T-cell (primary cell): ENCODE measurements at regions not wholly inside any gene's neighbourhood (a gene's known extent, or its start where the extent isn't known, plus 50 kb on each side); places are given as distances from the start of the nearest gene placed in this dataset.

ENCODE experiments used
- ATAC-seq, 4 experiments: fragments of 200-7000 bp in 3 of 4; fragments of 150-1000 bp in 1 of 4; cut with Tn5 transposase; replicated peaks in 1 of 4; 1 replicate in 3 of 4; 2 replicates in 1 of 4; pipeline ENCODE4 v1.10.0; 2021; ENCODE audit warnings: moderate library complexity in 3 of 4, mild to moderate bottlenecking in 2 of 4, moderate number of reproducible peaks in 1 of 4
- CTCF ChIA-PET, 2 donors: fragments of 300-600 bp; sonication (Branson Sonifier 250); formaldehyde crosslinking; loops; one replicate each; lab custom pipeline; 2022; ENCODE audit warnings: antibody characterized with exemption in 2 of 2; lab: Charles Lee
- POLR2A ChIA-PET, 2 donors: fragments of 300-600 bp; sonication (Branson Sonifier 250); formaldehyde crosslinking; loops; one replicate each; lab custom pipeline; 2022; ENCODE audit warnings: antibody characterized with exemption in 2 of 2; lab: Charles Lee
- DNase-seq, 35 experiments: peaks; one replicate each; pipeline versions ENCODE4 v3.0.0 to v3.0.0-alpha.2; 2013 to 2023
- H3K27ac ChIP-seq: one replicate; pipeline ENCODE4 v1.5.1; 2013; ENCODE audit warnings: low read length
- H3K27me3 ChIP-seq, 2 experiments: replicated peaks in 1 of 2; 1 replicate in 1 of 2; 2 replicates in 1 of 2; pipeline versions ENCODE4 v1.6.1 to v1.7.0; 2013; ENCODE audit warnings: low read length in 1 of 2, mixed read lengths in 1 of 2; ENCODE audit not compliant: control insufficient read depth in 2 of 2, insufficient read depth in 2 of 2; ENCODE audit errors: extremely low read depth in 1 of 2
- H3K36me3 ChIP-seq, 2 donors: 1 replicate in 1 of 2; 2 replicates in 1 of 2; pipeline versions ENCODE4 v1.6.1 to v1.7.0; 2013; ENCODE audit warnings: low read length in 1 of 2; ENCODE audit not compliant: control insufficient read depth in 2 of 2, insufficient read depth in 1 of 2; ENCODE audit errors: extremely low read depth in 1 of 2
- H3K4me1 ChIP-seq, 2 experiments: 1 replicate in 1 of 2; 2 replicates in 1 of 2; pipeline versions ENCODE4 v1.6.1 to v1.7.0; 2013; ENCODE audit warnings: low read length in 2 of 2, mixed read lengths in 1 of 2; ENCODE audit not compliant: insufficient read depth in 2 of 2, control insufficient read depth in 1 of 2; ENCODE audit errors: extremely low read depth in 1 of 2
- H3K4me3 ChIP-seq, 2 donors: 1 replicate in 1 of 2; 2 replicates in 1 of 2; pipeline versions ENCODE4 v1.5.1 to v1.7.0; 2013; ENCODE audit warnings: mild to moderate bottlenecking in 2 of 2, low read length in 1 of 2, moderate library complexity in 1 of 2; ENCODE audit not compliant: control insufficient read depth in 1 of 2; ENCODE audit errors: extremely low read depth in 1 of 2
- H3K9me3 ChIP-seq: 2 replicates; pipeline ENCODE4 v1.7.0; 2013
- H3K27ac Mint-ChIP-seq, 2 donors: one replicate each; pipeline ENCODE4 v1.8.0; 2020 to 2021; ENCODE audit warnings: mild to moderate bottlenecking in 2 of 2, mixed read lengths in 2 of 2
- H3K27me3 Mint-ChIP-seq, 2 donors: one replicate each; pipeline ENCODE4 v1.8.0; 2021 to 2022; ENCODE audit warnings: mixed read lengths in 2 of 2
- H3K36me3 Mint-ChIP-seq: one replicate; pipeline ENCODE4 v1.8.0; 2021; ENCODE audit warnings: mixed read lengths
- H3K4me1 Mint-ChIP-seq, 3 donors: one replicate each; pipeline ENCODE4 v1.8.0; 2020 to 2022; ENCODE audit warnings: mixed read lengths in 3 of 3, mild to moderate bottlenecking in 1 of 3
- H3K4me3 Mint-ChIP-seq, 3 donors: one replicate each; pipeline ENCODE4 v1.8.0; 2020 to 2022; ENCODE audit warnings: mild to moderate bottlenecking in 3 of 3, mixed read lengths in 3 of 3, moderate library complexity in 3 of 3
- H3K9me3 Mint-ChIP-seq, 3 donors: one replicate each; pipeline ENCODE4 v1.8.0; 2020 to 2022; ENCODE audit warnings: mixed read lengths in 3 of 3
- WGBS: methylation state at CpG from one replicate; pipeline ENCODE4 v1.1.5; 2013; ENCODE audit warnings: missing lambda C conversion rate; ENCODE audit not compliant: insufficient coverage; 5-methylcytosine and 5-hydroxymethylcytosine counted together

DNA sequence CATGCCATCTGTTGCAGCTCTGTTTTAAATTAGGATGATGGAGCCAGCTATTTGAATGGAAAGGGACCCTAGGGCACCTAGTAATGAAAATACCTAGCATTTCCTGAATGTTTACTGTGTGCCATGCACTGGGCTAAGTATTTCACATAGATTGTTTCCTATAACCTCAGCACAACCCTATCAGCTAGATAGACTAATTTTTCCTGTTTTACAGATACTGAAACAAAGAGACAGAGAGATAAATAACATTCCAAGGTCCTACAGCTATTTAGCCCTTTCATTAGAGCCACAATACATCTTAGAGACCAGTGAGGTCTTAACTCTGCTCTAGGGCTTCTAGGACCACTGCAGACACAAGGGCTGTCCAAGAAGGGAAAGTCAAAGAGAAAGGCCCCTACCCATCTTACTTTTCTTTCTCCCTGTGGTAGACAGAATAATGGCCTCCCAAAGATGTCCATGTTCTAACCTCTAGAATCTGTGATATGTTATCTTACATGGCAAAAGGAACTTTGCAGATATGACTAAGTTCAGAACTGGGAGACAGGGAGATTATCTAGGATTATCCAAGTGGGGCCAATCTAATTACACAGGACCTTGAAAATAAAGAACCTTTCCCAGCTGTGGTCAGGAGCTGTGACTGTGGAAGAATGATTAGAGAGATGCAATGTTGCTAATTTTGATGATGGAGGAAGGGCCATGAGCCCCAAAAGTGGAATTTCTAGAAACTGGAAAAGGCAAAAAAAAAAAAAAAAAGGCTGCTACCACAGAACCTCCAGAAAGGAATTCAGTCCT, 157.0 kb downstream of the CCDC34 start:
- Histone ChIP-seq H3K4me3 (no peak overlapping the region), H3K4me1 (no peaks in the 10 kb centered on the region), H3K9me3 (no peaks in the 10 kb centered on the region), H3K27ac (no peak overlapping the region), H3K27me3 (no peaks in the 10 kb centered on the region), H3K36me3 (no peaks in the 10 kb centered on the region)
- H3K36me3 Mint-ChIP-seq, result no peaks in the 10 kb centered on the region
- no peak overlapping the region for H3K27ac Mint-ChIP-seq
- peaks cover 0 to 10% of the 10 kb centered on the region in 2 donors for H3K27me3 Mint-ChIP-seq
- peaks cover 0 to 5% (median 0%) of the 10 kb centered on the region in 3 donors for H3K9me3 Mint-ChIP-seq
- POLR2A ChIA-PET, result interaction anchor here in 1 of 2 donors (0.6 kb wide), 1 partner anchor 169 kb away, joined by 6 read pairs; no protein-coding TSS in a partner anchor
- no peaks in the 10 kb centered on the region for H3K4me1 Mint-ChIP-seq
- no peak overlapping the region for H3K4me3 Mint-ChIP-seq
- DNase-seq (no peak), ATAC-seq (no peak)
- CTCF ChIA-PET, result no interaction called here

DNA sequence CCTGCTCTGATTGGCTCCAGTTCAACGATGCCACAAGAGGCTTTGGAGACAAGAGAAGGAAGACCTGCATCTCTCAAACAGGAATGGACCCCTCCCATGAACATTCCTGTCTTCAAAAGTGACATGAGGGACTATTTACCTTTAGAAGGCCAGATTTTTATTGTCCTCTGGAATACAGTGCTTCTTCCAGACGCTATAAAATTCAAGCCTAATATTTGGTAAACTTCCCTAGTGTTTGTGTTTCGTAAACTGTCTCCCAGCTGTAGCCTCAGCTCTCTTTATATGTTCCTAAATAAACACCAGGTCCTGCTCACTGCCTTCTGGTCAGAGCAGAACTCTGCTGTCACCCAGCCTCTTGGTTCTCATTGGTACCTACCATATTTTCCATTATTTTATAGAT, 157.8 kb downstream of the CCDC34 start:
- Histone ChIP-seq H3K9me3 (no peaks in the 10 kb centered on the region), H3K4me1 (no peaks in the 10 kb centered on the region), H3K27ac (no peak overlapping the region), H3K4me3 (no peak overlapping the region), H3K36me3 (no peaks in the 10 kb centered on the region), H3K27me3 (no peaks in the 10 kb centered on the region)
- ATAC-seq (no peak), DNase-seq (no peak)
- H3K4me3 Mint-ChIP-seq, result no peak overlapping the region
- POLR2A ChIA-PET, result no interaction called here
- H3K9me3 Mint-ChIP-seq, result peaks cover 0 to 5% (median 0%) of the 10 kb centered on the region in 3 donors
- peaks cover 0 to 10% of the 10 kb centered on the region in 2 donors for H3K27me3 Mint-ChIP-seq
- no peaks in the 10 kb centered on the region for H3K36me3 Mint-ChIP-seq
- no peak overlapping the region for H3K27ac Mint-ChIP-seq
- WGBS, result no CpG with 5 or more reads among the region's 3 CpGs
- H3K4me1 Mint-ChIP-seq, result no peaks in the 10 kb centered on the region
- CTCF ChIA-PET, result no interaction called here

DNA sequence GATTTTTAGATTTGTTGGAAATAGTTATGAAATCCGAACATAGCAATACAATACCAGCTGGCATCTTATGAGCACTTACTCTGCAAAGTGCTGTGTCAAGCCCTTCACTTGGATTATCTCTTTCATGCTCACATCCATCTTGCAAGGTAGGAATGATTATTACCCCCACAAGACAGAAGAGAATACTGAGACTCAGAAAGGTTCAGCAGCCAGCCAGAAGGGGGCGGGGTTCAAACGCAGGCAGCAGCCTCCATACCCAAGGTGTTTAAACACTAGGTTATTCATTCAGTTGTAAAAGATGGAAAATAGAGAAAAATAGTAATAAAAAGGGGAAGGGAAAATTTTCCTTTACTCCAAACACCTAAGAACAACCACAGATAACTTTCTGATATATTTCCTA, 158.5 kb downstream of the CCDC34 start:
- ATAC-seq (no peak), DNase-seq (peak in 4 of 35 experiments; percentile 1 to 9 (median 3))
- H3K9me3 ChIP-seq, result no peaks in the 10 kb centered on the region
- CTCF ChIA-PET, result no interaction called here
- H3K27me3 Mint-ChIP-seq, result peaks cover 0 to 10% of the 10 kb centered on the region in 2 donors
- H3K4me3 Mint-ChIP-seq, result no peak overlapping the region
- H3K36me3 ChIP-seq, result no peaks in the 10 kb centered on the region
- POLR2A ChIA-PET, result no interaction called here
- no peak overlapping the region for H3K27ac ChIP-seq
- no peaks in the 10 kb centered on the region for H3K27me3 ChIP-seq
- peaks cover 0 to 5% (median 0%) of the 10 kb centered on the region in 3 donors for H3K9me3 Mint-ChIP-seq
- H3K4me1 Mint-ChIP-seq, result no peaks in the 10 kb centered on the region
- WGBS, result no CpG with 5 or more reads among the region's 3 CpGs
- no peak overlapping the region for H3K27ac Mint-ChIP-seq
- no peaks in the 10 kb centered on the region for H3K36me3 Mint-ChIP-seq
- H3K4me1 ChIP-seq, result no peaks in the 10 kb centered on the region
- H3K4me3 ChIP-seq, result no peak overlapping the region

DNA sequence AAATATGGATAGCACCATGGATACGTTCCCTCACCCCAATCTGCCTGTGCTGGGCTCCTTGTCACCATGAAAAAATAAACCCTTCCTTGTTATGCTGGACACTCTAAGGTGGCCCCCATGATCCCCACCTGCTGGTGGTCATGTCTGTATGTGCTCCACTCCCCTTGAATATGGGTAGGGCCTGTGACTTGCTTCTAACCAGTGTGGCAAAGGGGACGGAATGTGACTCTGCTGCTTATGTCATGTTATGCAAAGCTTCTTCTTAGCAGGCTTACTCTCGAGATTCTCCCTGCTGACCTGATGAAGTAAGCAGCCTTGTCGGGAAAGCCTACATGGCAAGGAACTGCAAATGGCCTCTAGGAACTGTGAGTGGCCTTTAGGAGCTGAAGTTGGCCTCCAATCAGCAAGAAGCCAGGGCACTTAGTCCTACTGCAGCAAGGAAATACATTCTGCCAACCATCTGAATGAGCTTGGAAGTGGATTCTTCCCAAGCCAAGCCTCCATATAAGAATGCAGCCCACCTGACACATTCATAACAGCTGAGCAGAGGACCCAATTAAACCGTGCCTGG, 159.9 kb downstream of the CCDC34 start:
- no peaks in the 10 kb centered on the region for H3K4me1 Mint-ChIP-seq
- no peak for DNase-seq
- Histone ChIP-seq H3K9me3 (no peaks in the 10 kb centered on the region), H3K4me3 (no peak overlapping the region), H3K36me3 (no peaks in the 10 kb centered on the region), H3K27ac (no peak overlapping the region), H3K4me1 (no peaks in the 10 kb centered on the region), H3K27me3 (no peaks in the 10 kb centered on the region)
- ATAC-seq, result no peak
- H3K9me3 Mint-ChIP-seq, result peaks cover 0 to 5% (median 0%) of the 10 kb centered on the region in 3 donors
- H3K4me3 Mint-ChIP-seq, result no peak overlapping the region
- peaks cover 0 to 10% of the 10 kb centered on the region in 2 donors for H3K27me3 Mint-ChIP-seq
- ChIA-PET POLR2A (no interaction called here), CTCF (interaction anchor here in 1 of 2 donors (0.7 kb wide), 1 partner anchor 294 kb away, joined by 3 read pairs; no protein-coding TSS in a partner anchor)
- no peak overlapping the region for H3K27ac Mint-ChIP-seq
- 67% methylated on average over 3 of the region's 5 CpGs for WGBS
- no peaks in the 10 kb centered on the region for H3K36me3 Mint-ChIP-seq

DNA sequence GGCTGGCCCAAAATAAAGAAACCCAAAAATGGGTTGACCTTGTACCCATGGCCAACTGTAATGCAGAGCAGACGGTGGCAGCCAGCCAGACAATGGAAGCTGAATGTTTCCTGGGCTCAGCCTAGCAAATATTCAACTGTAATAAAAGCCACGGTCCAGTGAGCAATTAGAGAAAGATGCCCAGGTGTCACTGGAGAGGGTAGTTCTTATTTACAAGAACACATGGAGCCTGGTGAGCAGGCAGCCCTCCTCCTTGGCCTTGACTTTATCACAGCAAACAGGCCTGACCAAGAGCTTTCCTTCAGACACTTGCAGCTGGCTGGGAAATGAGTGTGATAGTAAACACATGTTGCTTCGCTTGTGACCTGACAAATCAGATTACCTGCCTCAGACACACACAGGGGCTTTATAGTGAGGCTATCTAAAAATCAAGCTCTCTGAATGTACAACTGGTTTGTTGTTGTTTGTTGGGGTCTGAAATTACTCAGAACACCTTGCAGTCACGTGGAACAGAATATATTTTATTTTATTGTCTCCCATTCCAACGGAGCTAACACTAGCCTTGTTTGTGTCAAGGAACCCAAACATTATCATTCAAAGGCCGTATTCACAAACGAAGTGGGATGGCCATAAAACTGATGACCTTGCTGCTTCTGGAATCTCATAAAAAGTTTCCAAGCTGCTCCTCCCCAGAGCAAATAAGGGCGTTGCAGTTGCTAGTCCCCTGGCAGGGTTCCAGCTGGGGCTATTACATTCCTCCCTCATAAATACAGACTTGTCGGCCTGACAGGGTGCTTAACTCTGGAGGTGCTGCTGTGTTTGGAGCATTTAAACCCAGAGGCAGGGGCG, 161.1 kb downstream of the BBOX1 start:
- ChIA-PET POLR2A (no interaction called here), CTCF (no interaction called here)
- Mint-ChIP-seq H3K9me3 (no peaks in the 10 kb centered on the region), H3K27ac (no peak overlapping the region), H3K27me3 (peaks cover 0 to 6% of the 10 kb centered on the region in 2 donors), H3K4me1 (no peaks in the 10 kb centered on the region), H3K36me3 (no peaks in the 10 kb centered on the region), H3K4me3 (no peak overlapping the region)
- no peaks in the 10 kb centered on the region for H3K27me3 ChIP-seq
- ATAC-seq, result no peak
- no peaks in the 10 kb centered on the region for H3K9me3 ChIP-seq
- no peaks in the 10 kb centered on the region for H3K36me3 ChIP-seq
- H3K27ac ChIP-seq, result no peak overlapping the region
- DNase-seq, result no peak
- H3K4me1 ChIP-seq, result no peaks in the 10 kb centered on the region
- WGBS, result 77% methylated on average over 4 of the region's 10 CpGs
- H3K4me3 ChIP-seq, result no peak overlapping the region

DNA sequence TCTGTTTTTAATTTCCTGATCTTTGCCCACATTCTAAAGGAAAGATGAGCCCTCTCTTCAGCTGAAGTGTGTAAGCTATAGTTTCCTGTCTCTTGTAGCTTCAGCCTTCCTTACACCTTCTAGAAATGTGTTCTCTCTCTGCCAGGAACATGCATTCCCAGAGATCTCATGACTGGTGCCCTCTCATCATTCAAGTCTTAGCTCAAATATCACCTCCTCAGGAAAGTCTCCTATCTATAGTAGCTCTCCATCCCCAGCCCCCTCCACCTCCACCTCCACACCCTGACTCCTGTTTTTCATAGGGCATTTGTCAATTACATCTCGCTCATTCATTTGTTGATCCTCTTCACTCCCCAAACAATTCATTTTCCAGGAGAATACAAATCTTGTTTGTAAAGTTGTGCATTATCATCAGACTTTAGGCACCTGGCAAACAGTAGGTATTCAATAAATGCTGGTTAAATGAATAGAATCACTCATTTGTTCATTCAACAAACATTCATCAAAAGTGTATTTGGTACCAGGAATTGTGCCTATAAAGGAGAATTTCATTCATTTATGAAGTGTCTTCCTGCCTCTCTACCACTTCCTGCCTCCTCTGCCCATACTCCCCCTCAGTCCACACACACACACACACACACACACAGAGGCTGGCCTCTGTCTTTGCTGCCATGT, 160.3 kb downstream of the BBOX1 start:
- no CpG with 5 or more reads among the region's 1 CpG for WGBS
- Mint-ChIP-seq H3K4me3 (no peak overlapping the region), H3K36me3 (no peaks in the 10 kb centered on the region), H3K27me3 (peaks cover 0 to 6% of the 10 kb centered on the region in 2 donors), H3K4me1 (no peaks in the 10 kb centered on the region), H3K27ac (no peak overlapping the region), H3K9me3 (no peaks in the 10 kb centered on the region)
- ChIA-PET CTCF (no interaction called here), POLR2A (no interaction called here)
- H3K9me3 ChIP-seq, result no peaks in the 10 kb centered on the region
- DNase-seq (no peak), ATAC-seq (no peak)
- no peaks in the 10 kb centered on the region for H3K4me1 ChIP-seq
- H3K27me3 ChIP-seq, result no peaks in the 10 kb centered on the region
- no peak overlapping the region for H3K27ac ChIP-seq
- no peak overlapping the region for H3K4me3 ChIP-seq
- no peaks in the 10 kb centered on the region for H3K36me3 ChIP-seq
